Activated CD4-positive, alpha-beta T cell treated with anti-CD3 and anti-CD28 coated beads, Interleukin-2, amount 10 ng/mL, durations not matched to agents 7 days and 5 days (primary cell): ENCODE measurements at regions not wholly inside any gene's neighbourhood (a gene's known extent, or its start where the extent isn't known, plus 50 kb on each side); places are given as distances from the start of the nearest gene placed in this dataset.

Source experiments
- CTCF ChIA-PET: fragments of 350-600 bp; sonication (Branson Sonifier 250); formaldehyde crosslinking; loops from one replicate; lab custom pipeline; 2021; ENCODE audit warnings: antibody characterized with exemption; lab: Charles Lee
- POLR2A ChIA-PET: fragments of 350-600 bp; sonication (Branson Sonifier 250); formaldehyde crosslinking; loops from one replicate; lab custom pipeline; 2021; ENCODE audit warnings: antibody characterized with exemption; lab: Charles Lee
- DNase-seq: peaks from one replicate; pipeline ENCODE4 v3.0.0-alpha.2; 2020
- H3K27ac Mint-ChIP-seq: one replicate; pipeline ENCODE4 v1.8.0; 2021; ENCODE audit warnings: mild to moderate bottlenecking, moderate library complexity, mixed read lengths
- H3K27me3 Mint-ChIP-seq: one replicate; pipeline ENCODE4 v1.8.0; 2021; ENCODE audit warnings: mixed read lengths
- H3K36me3 Mint-ChIP-seq: one replicate; pipeline ENCODE4 v1.8.0; 2021; ENCODE audit warnings: low read depth, mixed read lengths
- H3K4me1 Mint-ChIP-seq: one replicate; pipeline ENCODE4 v1.8.0; 2021; ENCODE audit warnings: mixed read lengths
- H3K4me3 Mint-ChIP-seq: one replicate; pipeline ENCODE4 v1.8.0; 2021; ENCODE audit warnings: mild to moderate bottlenecking, moderate library complexity, mixed read lengths
- H3K9me3 Mint-ChIP-seq: one replicate; pipeline ENCODE4 v1.8.0; 2021; ENCODE audit warnings: mixed read lengths

DNA sequence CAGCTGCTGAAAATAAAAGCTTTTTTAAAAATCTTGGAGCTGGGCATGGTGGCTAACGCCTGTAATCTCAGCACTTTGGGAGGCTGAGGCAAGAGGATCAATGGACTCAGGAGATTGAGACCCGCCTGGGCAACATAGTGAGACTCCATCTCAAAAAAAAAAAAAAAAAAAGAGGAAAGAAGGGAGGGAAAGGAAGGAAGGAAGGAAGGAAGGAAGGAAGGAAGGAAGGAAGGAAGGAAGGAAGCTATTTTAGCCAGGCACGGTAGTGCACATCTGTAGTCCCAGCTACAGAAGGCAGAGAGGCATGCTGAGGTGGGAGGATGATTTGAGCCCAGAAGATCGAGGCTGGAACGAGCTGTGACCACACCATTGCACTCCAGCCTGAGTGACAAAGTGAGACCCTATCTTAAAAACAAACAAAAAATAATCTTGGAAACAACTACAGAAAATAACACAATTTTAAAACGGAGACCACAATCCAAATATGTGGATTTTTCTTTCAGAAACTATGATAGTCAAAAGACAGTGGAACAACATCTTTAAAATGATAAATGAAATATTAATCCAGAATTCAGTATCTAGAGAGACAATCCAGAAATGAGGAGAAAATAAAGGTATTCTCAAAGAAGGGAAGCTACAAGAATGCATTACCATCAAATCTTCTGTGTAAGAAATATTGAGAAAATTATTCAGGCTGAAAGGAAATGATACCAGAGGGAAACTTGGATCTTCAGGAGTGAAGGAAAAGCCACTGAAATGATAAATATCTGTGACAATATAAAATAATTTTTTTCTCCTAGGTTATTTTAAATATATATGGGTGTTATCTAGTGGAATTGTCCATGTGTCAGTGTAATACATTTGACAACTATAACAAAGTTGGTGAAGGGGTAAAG is 182.0 kb downstream of the GPX5 start:
- Mint-ChIP-seq H3K4me3 (no peak overlapping the region), H3K4me1 (peaks cover 13% of the 10 kb centered on the region), H3K36me3 (peaks cover 11% of the 10 kb centered on the region), H3K27ac (no peak overlapping the region), H3K27me3 (peaks cover 53% of the 10 kb centered on the region), H3K9me3 (peaks cover 26% of the 10 kb centered on the region)
- ChIA-PET POLR2A (interaction anchor here (0.6 kb wide), 1 partner anchor 13 kb away, joined by 3 read pairs; no protein-coding TSS in a partner anchor), CTCF (interaction anchor here (0.7 kb wide), 1 partner anchor 158 kb away, joined by 3 read pairs; no protein-coding TSS in a partner anchor)
- DNase-seq, result no peak

DNA sequence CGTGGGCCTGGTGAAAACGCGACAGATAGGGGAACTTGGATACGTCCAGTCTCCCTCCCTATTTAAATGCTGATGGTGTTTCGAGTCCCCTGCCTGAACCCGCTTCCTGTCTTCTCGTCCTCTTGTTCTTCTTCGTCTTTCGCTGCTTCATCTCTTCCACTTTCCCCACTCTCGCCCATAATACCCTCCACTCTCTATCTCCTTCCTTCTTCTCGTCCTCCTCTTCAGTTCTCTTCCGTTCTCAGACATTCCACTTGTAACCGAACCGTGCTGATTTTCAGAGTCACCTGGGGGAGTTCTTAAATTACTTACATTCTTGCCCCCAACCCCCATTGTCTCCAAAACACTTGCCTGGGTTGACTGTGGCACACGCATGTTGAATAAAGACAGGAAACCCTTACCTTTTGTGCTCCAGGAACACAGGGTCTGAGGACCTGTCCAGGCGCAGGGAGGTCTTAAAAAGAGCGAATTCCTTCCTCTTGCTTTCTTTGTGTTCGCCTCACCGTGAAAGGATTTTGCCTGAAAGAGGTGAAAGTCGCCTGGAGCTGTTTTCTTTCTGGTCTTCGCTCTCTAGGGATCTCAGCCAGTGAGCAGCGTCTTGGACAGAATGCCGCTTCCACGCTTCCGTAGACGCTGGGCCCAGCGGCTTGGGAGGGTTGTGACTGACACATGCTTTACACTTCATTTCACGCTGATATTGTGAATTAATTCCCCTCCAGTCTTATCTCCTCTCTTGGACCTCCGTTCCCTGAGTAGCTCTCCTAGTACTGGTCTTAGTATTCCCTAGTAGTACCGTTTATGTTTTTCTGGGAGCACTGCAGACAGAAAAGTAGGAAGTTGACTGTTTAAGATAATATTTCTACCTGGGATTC is 184.0 kb downstream of the GPX5 start:
- H3K27me3 Mint-ChIP-seq, result peaks cover 47% of the 10 kb centered on the region
- ChIA-PET CTCF (interaction anchor here (1.1 to 2.4 kb wide), 2 partner anchors 19 to 124 kb away, joined by 3 to 8 read pairs; no protein-coding TSS in a partner anchor), POLR2A (no interaction called here)

DNA sequence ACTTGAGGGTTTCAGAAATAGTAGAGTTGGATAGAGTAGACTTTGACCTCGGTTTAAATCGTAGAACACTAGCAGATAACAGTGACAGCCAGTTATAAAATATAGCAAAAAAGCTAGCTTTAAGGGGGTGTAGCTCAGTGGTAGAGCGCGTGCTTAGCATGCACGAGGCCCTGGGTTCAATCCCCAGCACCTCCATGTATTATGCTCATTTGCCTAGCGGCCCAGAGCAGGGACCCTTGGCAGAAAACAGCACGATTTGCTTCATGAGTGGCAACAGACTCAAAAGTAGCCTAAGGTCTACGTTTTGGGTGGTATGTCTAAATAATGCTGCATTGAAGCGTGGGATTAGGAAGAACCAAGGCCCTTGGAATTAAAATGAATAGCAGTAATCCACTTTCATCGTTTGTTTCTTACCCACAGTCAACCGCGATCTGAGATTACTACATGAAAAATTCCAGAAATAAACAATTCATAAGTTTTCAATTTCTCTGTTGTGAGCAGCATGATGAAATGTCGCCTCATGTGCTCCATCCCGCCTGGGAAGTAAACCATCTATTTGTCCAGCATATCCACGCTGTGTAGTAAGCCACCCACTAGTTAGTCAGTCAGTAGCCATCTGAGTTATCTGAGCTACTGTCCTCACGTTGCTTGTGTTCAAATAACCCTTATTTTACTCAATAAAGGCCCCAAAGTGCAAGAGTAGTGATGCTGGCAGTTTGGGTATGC is 184.9 kb downstream of the GPX5 start:
- H3K4me1 Mint-ChIP-seq, result peaks cover 13% of the 10 kb centered on the region

More for the DNA sequence above, 184.0 kb downstream of the GPX5 start:
- Mint-ChIP-seq H3K27ac (no peak overlapping the region), H3K4me1 (peaks cover 13% of the 10 kb centered on the region), H3K4me3 (peak overlapping the region; percentile 46), H3K9me3 (peaks cover 26% of the 10 kb centered on the region), H3K36me3 (peaks cover 11% of the 10 kb centered on the region)
- no peak for DNase-seq

DNA sequence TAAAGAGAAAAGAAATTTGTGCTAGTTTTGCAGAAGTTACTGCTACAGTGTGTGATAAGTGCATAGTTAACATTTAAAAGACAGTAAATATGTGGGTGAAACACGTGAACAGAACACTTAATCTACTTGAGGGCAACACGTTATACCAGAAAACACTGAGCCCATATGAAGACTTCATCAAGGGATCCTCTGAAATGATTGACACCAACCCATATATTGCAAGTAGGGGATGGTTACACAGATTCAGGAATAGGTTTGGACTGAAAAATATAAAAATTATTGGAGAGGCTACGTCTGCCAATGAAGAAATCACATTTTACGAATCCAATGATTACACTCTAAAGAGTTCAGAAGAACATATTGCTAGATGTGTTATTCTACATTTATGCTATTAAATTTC is 185.6 kb downstream of the GPX5 start:
- Mint-ChIP-seq H3K36me3 (peaks cover 11% of the 10 kb centered on the region), H3K9me3 (peaks cover 25% of the 10 kb centered on the region), H3K27ac (no peak overlapping the region), H3K4me3 (no peak overlapping the region), H3K4me1 (peaks cover 13% of the 10 kb centered on the region), H3K27me3 (peaks cover 48% of the 10 kb centered on the region)
- ChIA-PET CTCF (interaction anchor here (2.4 kb wide), 1 partner anchor 18 kb away, joined by 8 read pairs; no protein-coding TSS in a partner anchor), POLR2A (no interaction called here)
- no peak for DNase-seq

More for the DNA sequence above, 184.9 kb downstream of the GPX5 start:
- no peak overlapping the region for H3K4me3 Mint-ChIP-seq
- H3K27me3 Mint-ChIP-seq, result peaks cover 46% of the 10 kb centered on the region
- no peak overlapping the region for H3K27ac Mint-ChIP-seq
- DNase-seq, result no peak
- H3K36me3 Mint-ChIP-seq, result peaks cover 11% of the 10 kb centered on the region
- H3K9me3 Mint-ChIP-seq, result peaks cover 26% of the 10 kb centered on the region
- POLR2A ChIA-PET, result no interaction called here
- CTCF ChIA-PET, result interaction anchor here (2.4 kb wide), 1 partner anchor 18 kb away, joined by 8 read pairs; no protein-coding TSS in a partner anchor

DNA sequence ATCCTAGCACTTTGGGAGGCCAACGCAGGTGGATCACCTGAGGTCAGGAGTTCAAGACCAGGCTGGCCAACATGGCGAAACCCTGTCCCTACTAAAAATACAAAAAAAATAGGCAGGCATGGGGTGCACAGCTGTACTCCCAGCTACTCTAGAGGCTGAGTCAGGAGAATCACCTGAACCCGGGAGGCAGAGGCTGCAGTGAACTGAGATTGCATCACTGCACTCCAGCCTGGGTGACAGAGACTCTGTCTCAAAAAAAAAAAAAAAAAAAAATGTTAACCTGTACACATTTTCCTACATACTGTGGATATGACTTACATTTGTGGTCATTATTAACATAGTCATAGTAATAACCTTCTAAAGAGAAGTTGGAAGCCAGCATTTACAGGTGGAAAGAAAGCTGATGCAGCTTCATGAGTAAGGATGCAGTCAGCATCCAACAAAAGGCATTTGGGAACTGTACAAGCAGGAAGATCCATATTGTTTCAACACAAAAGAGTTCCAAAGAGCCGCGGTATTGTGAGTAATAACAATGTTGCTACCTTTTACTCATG is 186.2 kb downstream of the GPX5 start:
- peaks cover 11% of the 10 kb centered on the region for H3K36me3 Mint-ChIP-seq
- ChIA-PET POLR2A (no interaction called here), CTCF (interaction anchor here (2.4 kb wide), 1 partner anchor 17 kb away, joined by 8 read pairs; no protein-coding TSS in a partner anchor)
- H3K4me3 Mint-ChIP-seq, result no peak overlapping the region
- DNase-seq, result peak; percentile 33
- peaks cover 49% of the 10 kb centered on the region for H3K27me3 Mint-ChIP-seq
- no peak overlapping the region for H3K27ac Mint-ChIP-seq
- H3K4me1 Mint-ChIP-seq, result peaks cover 13% of the 10 kb centered on the region
- peaks cover 24% of the 10 kb centered on the region for H3K9me3 Mint-ChIP-seq

DNA sequence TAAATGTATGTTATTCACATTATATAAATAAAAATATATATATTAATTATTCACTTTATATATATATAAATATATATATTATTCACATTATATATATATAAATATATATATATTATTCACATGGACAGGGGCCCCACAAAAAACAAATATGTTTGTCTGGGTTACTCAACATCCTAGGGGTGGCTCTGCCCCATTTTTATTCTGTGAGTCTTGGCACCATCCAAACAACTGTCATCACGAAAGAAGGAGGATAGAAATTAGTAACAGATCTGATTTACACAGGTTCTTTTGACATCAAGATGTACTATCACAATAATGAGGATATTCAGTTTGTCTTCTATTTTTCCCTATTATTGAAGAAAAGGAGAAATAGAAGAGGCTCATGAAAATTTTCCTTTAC is 187.3 kb downstream of the GPX5 start:
- Mint-ChIP-seq H3K9me3 (peaks cover 17% of the 10 kb centered on the region), H3K36me3 (peaks cover 7% of the 10 kb centered on the region), H3K4me3 (no peak overlapping the region), H3K27ac (no peak overlapping the region), H3K27me3 (peaks cover 50% of the 10 kb centered on the region), H3K4me1 (peaks cover 13% of the 10 kb centered on the region)
- ChIA-PET POLR2A (no interaction called here), CTCF (no interaction called here)
- no peak for DNase-seq

DNA sequence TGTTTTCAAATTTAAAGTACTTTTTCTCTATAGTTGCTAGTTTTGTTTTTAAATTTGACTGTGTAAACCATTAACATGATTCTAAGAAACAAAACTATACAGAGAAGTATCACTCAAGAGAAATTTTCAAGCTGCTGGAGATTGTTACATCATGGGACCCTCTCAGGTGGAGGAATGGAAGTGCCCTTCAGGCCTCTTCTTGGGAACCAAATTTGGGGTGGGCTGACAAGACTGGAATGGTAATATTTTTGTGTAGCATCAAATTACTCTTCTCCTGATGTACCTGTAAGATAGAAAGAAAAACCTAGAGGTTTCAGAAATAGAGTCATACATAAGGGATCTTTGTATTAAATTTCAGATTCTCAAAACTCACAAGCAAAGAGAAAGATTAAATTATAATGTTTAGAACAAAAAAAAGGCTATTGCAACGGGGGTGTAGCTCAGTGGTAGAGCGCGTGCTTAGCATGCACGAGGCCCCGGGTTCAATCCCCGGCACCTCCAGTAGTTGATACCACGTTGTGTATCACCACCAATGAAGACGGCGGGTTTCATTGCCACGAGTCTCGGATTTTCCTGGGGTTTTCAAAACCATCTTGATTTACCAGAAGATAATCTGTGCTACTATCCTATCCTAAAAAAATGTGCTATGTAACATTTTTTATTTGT is 193.7 kb downstream of the GPX5 start:
- Mint-ChIP-seq H3K27ac (no peak overlapping the region), H3K9me3 (no peaks in the 10 kb centered on the region), H3K4me3 (no peak overlapping the region), H3K4me1 (no peaks in the 10 kb centered on the region), H3K36me3 (no peaks in the 10 kb centered on the region), H3K27me3 (peaks cover 50% of the 10 kb centered on the region)
- ChIA-PET CTCF (no interaction called here), POLR2A (no interaction called here)
- DNase-seq, result no peak

DNA sequence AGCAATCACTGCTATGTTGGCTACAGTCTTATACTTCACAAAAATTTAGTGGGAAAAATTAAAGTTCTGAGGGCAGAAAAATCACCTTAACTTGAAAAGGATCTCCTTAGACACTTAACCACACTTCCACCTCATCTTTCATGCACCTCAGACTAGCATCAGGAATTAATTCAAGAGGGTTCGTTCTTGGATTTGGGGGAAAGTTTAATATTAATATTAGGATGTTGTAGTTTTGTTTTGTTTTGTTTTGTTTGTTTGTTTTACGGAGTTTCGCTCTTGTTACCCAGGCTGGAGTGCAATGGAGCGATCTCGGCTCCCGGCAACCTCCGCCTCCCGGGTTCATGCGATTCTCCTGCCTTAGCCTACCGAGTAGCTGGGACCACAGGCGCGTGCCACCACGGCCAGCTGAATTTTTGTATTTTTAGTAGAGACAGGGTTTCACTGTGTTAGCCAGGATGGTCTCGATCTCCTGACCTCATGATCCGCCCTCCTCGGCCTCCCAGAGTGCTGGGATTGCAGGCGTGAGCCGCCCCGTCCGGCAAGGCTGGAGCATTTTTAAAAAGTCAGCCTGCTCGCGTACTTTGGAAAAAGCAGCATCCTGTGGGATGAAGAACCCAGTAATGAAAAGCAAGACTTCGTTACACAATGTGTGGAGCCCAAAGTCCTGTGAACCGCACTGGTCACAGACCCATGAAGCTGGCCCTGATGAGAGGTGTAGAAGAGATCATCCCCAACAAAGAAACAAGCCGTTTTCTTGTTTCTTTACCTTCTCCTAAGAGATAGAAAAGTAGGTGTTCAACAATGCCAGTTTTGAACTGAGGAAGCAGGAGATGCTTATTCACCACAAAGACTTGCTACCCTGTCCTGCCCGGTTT is 194.9 kb downstream of the GPX5 start:
- no peak for DNase-seq
- H3K4me1 Mint-ChIP-seq, result no peaks in the 10 kb centered on the region
- peaks cover 48% of the 10 kb centered on the region for H3K27me3 Mint-ChIP-seq
- H3K4me3 Mint-ChIP-seq, result no peak overlapping the region
- H3K9me3 Mint-ChIP-seq, result no peaks in the 10 kb centered on the region
- no peak overlapping the region for H3K27ac Mint-ChIP-seq
- no peaks in the 10 kb centered on the region for H3K36me3 Mint-ChIP-seq
- ChIA-PET POLR2A (no interaction called here), CTCF (no interaction called here)

DNA sequence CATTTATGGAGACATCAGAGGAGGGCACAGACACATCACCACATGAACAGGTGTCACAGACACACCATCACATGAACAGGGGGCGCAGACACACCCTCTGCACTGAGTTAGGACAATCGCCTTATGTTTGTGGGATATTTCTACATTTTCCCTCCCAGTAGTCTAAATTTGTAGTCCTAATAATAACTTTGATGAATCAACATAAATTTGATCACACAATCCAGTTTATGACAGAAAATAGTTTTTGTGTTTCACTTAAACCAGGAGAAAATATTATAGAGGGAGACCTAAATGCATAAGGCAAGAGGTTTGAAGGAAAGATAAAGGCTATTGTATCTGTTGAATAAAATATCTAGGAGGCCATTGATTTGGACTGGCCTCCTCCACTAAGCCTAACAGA is 195.7 kb downstream of the GPX5 start:
- Mint-ChIP-seq H3K27ac (no peak overlapping the region), H3K4me3 (no peak overlapping the region), H3K4me1 (no peaks in the 10 kb centered on the region), H3K27me3 (peaks cover 50% of the 10 kb centered on the region), H3K9me3 (no peaks in the 10 kb centered on the region), H3K36me3 (no peaks in the 10 kb centered on the region)
- POLR2A ChIA-PET, result no interaction called here
- DNase-seq, result no peak
- CTCF ChIA-PET, result no interaction called here

DNA sequence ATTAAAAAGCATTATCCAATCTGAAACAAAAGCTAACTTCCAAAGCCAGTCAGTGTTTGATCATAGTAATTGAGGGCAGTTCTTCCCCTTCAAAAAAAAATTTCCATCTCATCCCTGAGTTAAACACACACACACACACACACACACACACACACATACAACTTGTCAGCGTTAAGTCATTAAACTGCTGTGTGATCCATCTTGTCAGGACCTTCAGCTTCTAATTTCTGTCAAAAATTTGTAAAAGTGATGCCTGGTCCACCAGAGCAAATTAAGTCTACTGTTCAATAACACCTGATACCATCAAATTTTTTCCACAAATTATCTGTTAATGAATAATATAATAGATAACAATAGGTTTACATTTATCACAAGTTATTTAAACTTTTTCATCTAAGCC is 198.7 kb downstream of the GPX5 start:
- ChIA-PET CTCF (no interaction called here), POLR2A (no interaction called here)
- Mint-ChIP-seq H3K4me1 (peaks cover 13% of the 10 kb centered on the region), H3K36me3 (no peaks in the 10 kb centered on the region), H3K9me3 (peaks cover 5% of the 10 kb centered on the region), H3K4me3 (no peak overlapping the region), H3K27me3 (peaks cover 63% of the 10 kb centered on the region), H3K27ac (no peak overlapping the region)
- no peak for DNase-seq

DNA sequence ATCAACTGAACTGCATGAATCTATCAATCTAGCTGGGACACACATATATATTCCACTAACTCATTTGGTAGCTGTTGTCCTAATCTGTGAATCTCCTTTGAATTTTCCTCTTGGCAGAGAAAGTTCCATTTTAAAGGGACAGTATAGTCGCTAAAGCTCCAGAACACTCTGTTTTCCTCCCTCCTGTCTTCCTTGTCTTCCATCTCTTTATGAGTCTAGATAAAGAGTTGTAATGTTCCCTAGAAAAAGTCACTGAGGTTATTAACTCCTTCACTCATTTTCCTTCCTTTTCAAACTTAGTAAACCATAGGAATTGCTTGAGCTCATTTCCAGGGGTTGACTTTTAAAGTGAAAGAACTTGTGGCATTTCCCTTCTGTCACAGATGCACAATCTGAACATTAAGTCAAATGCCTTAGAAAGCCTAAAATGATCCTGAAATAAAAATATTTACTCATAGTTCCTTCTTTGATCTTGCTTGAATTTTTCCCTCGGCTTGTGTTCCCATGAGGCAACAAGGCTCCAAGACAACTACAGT is 198.4 kb downstream of the TRIM27 start:
- no peak overlapping the region for H3K4me3 Mint-ChIP-seq
- peaks cover 65% of the 10 kb centered on the region for H3K27me3 Mint-ChIP-seq

More for the DNA sequence above, 198.4 kb downstream of the TRIM27 start:
- no peak for DNase-seq
- POLR2A ChIA-PET, result no interaction called here
- Mint-ChIP-seq H3K36me3 (no peaks in the 10 kb centered on the region), H3K27ac (no peak overlapping the region), H3K9me3 (peaks cover 10% of the 10 kb centered on the region), H3K4me1 (peaks cover 18% of the 10 kb centered on the region)
- CTCF ChIA-PET, result no interaction called here
